HS-5 (cell line): ENCODE measurements at regions not wholly inside any gene's neighbourhood (a gene's known extent, or its start where the extent isn't known, plus 50 kb on each side); places are given as distances from the start of the nearest gene placed in this dataset.
"Not testable (repeated sequence)": the region's sequence is repeated elsewhere in the genome, so short reads cannot be mapped to it uniquely, and the experiment has no call there.

Source experiments
- DNase-seq: peaks from one replicate; pipeline ENCODE4 v3.0.0-alpha.2; 2012; ENCODE audit warnings: low read depth

GRCh38 chr13:71303144-71303543, 563.9 kb downstream of the DACH1 start:
- no peak for DNase-seq

DNA sequence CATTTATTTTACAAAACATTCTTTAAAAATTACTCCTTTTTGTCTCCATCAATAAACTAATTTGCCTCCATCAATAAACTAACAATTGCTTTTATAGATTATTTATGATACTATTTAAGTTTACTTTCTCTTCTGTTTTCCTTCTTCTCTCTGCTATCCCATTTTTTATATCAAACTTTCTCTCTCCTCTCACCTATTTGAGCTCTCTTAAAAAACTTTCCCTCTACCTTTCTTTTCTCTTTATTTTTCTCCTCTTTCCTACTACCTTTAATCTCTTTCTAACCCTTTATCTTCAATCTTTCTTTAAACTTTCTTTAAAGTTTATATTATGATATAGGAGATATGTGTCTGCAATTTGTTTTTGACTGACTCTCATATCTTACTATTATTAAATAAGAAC, 566.4 kb downstream of the DACH1 start:
- no peak for DNase-seq

GRCh38 chr13:71291842-71292146, 575.2 kb downstream of the DACH1 start:
- no peak for DNase-seq

- DNase-seq = no peak
Measured at GRCh38 chr13:71290963-71291841, 575.8 kb downstream of the DACH1 start.

DNA sequence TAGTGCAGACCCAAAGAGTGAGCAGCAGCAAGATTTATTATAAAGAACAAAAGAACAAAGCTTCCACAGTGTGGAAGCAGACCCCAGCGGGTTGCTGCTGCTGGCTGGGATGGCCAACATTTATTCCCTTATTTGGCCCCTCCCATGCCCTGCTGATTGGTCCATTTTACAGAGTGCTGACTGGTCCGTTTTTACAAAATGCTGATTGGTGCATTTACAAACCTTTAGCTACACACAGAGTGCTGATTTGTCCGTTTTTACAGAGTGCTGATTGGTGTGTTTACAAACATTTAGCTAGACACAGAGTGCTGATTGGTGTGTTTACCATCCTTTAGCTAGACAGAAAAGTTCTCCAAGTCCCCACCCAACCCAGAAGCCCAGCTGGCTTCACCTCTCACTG, 577.0 kb downstream of the DACH1 start:
- DNase-seq = not testable (repeated sequence)

- DNase-seq = no peak
Measured at GRCh38 chr13:71285700-71286099, 581.3 kb downstream of the DACH1 start.

DNA sequence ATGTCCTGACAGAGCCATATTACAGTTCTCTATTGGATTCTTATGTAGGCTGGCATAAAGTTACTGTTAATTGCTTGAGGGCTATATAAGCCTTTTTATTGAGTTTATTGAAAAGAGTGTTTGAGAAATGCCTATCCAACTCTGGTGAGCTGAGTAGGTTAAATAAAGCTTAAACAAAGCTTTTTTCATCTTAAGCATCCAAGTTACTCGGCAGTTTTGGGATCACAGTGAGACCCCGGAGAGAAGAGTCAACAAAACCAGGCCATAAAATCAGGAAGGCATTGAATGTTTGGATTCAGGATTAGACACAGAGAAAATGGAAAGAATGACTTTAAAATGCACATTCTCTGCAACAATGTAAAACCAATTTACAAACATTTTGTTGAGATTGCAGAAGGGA, 588.5 kb downstream of the DACH1 start:
- no peak for DNase-seq

DNA sequence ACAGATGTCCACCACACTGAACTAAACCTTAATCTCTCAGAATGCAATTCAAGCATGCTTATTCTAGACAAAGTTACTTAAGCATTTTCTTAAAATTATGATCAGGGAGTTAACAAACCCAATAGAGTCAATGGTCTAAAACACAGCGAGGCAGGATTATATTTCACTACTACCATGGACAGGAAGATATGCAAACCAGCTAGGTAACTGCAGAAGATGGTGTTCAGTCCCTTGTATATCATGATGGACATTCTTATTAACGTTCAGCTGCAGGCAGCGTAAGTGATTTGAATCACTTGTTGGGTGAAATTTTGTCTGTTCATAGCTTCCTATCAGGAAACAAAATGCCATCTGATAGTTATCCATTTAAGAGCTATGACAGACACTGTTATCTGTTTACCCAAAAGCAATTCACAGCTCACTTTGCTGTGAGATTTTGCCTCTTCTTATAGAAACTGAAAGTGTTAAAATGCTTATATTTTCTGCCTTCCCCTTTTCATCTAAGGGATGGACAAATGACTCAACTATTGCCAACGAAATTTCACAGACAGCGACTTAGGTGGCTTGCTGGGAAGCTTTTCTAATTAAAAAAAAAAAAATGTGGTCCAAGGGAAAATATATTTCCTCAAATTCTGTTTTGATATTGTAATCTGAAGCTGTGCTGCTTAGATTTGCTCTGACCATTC, 591.9 kb downstream of the DACH1 start:
- DNase-seq = no peak

GRCh38 chr13:71261256-71261655, 605.7 kb downstream of the DACH1 start:
- no peak for DNase-seq

- DNase-seq = no peak
Measured at GRCh38 chr13:71260246-71260645, 606.8 kb downstream of the DACH1 start.

DNA sequence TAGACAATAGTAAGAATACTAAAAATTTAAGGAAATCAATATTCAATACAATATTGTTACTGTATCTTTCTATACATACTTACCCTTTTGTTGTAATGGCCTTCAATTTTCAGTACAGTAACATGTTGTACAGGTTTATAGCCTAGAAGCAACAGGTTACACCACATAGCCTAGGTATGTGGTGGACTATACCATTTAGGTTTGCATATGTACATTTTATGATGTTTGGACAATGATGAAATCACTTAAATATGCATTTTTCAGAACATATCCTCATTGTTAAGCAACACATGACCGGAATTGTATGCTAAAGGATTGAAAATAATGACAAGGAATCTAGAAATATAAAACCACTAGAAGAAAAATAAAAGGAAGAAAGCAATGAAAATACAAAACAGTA, 611.4 kb downstream of the DACH1 start:
- no peak for DNase-seq

- DNase-seq = no peak
Measured at GRCh38 chr13:71254384-71254783, 612.6 kb downstream of the DACH1 start.

GRCh38 chr13:71252184-71252704, 614.8 kb downstream of the DACH1 start:
- DNase-seq = no peak

GRCh38 chr13:71251292-71251951, 615.6 kb downstream of the DACH1 start:
- no peak for DNase-seq

DNA sequence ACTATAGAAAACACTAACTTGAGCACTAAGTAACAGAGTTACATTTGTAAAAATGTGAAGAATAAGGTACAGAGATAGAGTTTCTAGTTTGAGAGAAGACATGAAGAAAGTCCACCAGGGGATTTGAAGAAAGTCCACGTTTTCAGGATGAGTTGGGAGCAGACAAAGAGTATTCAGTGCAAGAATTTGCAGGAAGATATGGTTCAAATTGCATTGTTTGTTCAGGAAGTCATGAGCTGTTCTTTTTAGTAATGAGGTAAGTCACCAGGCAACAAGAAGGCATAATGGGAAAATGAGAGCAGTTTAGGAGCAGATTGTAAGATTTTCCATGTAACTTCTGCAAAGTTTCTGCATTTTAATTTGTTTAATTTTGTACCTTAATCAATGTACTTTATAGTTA, 618.0 kb downstream of the DACH1 start:
- no peak for DNase-seq

- DNase-seq = no peak
Measured at GRCh38 chr13:71244161-71244560, 622.8 kb downstream of the DACH1 start.

DNA sequence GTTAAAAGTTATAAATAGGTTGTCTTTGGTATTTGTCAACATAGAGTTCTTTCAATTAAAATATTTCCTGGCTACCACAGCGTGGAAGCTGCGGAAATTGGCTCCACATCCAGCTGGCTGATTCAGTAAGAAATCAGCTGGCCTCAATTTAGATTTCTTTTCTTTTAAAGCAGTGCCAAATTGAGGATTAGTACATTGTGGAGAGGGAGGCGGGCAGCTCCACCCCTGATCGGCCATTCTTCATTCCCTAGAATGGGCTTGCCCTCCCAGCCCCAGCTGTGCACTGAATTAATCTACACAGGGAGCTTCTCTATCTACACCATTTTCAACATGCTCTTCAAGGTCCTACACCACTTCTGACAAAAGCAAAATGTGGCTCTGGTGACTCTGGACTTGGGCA, 624.8 kb downstream of the DACH1 start:
- no peak for DNase-seq

- DNase-seq = no peak
Measured at GRCh38 chr13:71240911-71241310, 626.1 kb downstream of the DACH1 start.

DNA sequence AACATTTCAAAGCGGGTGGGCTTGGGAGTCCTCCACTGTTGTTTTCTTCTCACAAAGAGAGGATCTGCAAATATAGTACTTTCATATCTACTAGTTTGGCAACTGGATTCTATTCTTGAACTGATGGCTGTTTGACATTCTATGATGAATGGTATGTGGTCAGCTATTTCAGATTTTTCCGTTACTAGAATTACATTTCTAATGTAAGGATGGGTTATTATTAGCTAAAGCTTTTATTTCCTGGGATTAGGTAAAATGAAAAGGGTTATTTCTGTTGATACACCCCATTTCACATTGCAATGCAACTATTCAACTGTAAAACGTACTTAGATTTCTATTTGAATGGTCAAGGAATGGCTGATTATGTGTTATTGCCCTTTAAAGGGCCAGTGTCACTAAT, 629.7 kb downstream of the DACH1 start:
- DNase-seq = no peak

- no peak for DNase-seq
Measured at GRCh38 chr13:71219698-71220415, 647.1 kb downstream of the DACH1 start.

GRCh38 chr13:71218960-71219359, 648.0 kb downstream of the DACH1 start:
- no peak for DNase-seq

GRCh38 chr13:71217827-71218226, 649.2 kb downstream of the DACH1 start:
- no peak for DNase-seq
